Right lobe of liver (tissue), 4 donors: ENCODE measurements at regions not wholly inside any gene's neighbourhood (a gene's known extent, or its start where the extent isn't known, plus 50 kb on each side); places are given as distances from the start of the nearest gene placed in this dataset.

Experiments used
- POLR2A ChIP-seq: fragments of 450-650 bp; IDR thresholded peaks from one replicate; pipeline ENCODE4 v1.6.1; 2017; ENCODE audit warnings: antibody characterized with exemption, mild to moderate bottlenecking
- TF ChIP-seq, protein P1 (sequence below), 4 donors: fragments of 200-600 bp in 3 of 4; fragments of 450-650 bp in 1 of 4; IDR thresholded peaks; one replicate each; pipeline versions ENCODE4 v1.5.1 to v1.8.0; 2016 to 2022; ENCODE audit warnings: antibody characterized with exemption in 4 of 4, mild to moderate bottlenecking in 2 of 4
- donor health status: DM: no; HTN: no; CAD: no.
- donor health status: DM: no; HTN: no; CAD: no.
- donor health status: DM: no; HTN: yes; CAD: no.

DNA sequence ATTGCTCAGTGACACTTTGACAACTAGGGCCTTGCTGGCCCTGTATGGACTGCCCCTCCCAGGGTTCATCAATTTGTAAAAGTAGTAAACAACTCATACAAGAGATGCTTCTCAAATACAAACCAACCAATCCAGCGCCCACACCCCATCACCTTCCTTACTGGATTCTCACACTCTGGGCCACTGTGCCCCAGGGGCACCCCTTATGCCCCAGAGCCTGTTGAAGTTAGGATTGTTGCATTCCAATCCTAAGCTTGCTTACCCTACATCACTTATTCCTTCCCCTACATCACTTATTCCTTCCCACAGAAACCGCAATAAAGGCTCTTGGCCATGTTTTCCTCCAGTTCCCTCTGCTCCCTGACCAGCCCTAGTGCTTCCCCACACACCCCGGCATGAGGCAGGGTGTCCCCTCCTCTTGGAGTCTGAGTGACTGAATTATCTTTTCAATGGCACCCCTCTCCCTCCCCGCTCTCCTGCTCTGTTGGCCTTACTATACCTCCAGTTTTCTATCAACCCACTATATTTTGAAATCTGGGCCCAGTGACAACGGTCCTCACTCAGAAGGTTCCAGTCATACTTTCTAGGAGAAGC is 182.4 kb upstream of the S1PR3 start:
- TF ChIP-seq, protein P1, sequence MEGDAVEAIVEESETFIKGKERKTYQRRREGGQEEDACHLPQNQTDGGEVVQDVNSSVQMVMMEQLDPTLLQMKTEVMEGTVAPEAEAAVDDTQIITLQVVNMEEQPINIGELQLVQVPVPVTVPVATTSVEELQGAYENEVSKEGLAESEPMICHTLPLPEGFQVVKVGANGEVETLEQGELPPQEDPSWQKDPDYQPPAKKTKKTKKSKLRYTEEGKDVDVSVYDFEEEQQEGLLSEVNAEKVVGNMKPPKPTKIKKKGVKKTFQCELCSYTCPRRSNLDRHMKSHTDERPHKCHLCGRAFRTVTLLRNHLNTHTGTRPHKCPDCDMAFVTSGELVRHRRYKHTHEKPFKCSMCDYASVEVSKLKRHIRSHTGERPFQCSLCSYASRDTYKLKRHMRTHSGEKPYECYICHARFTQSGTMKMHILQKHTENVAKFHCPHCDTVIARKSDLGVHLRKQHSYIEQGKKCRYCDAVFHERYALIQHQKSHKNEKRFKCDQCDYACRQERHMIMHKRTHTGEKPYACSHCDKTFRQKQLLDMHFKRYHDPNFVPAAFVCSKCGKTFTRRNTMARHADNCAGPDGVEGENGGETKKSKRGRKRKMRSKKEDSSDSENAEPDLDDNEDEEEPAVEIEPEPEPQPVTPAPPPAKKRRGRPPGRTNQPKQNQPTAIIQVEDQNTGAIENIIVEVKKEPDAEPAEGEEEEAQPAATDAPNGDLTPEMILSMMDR (IDR thresholded peaks at IDR 0.05) = no peak
- TF ChIP-seq POLR2A = no peak
